ENCODE measurements at regions not wholly inside any gene's neighbourhood (a gene's known extent, or its start where the extent isn't known, plus 50 kb on each side); places are given as distances from the start of the nearest gene placed in this dataset.

- DNase-seq = no peak
Measured at GRCh38 chr3:117471831-117472230, 762.3 kb downstream of the TUSC7 start.

GRCh38 chr3:117473981-117474538 is 764.5 kb downstream of the TUSC7 start:
- DNase-seq = no peak

- DNase-seq = no peak
Measured at GRCh38 chr3:117476572-117476971, 767.0 kb downstream of the TUSC7 start.

GRCh38 chr3:117477214-117477755 is 767.7 kb downstream of the TUSC7 start:
- no peak for DNase-seq

- no peak for DNase-seq
Measured at GRCh38 chr3:117479095-117479494, 769.5 kb downstream of the TUSC7 start.

GRCh38 chr3:117480525-117480924 is 770.9 kb downstream of the TUSC7 start:
- DNase-seq = no peak

GRCh38 chr3:117480972-117481371 is 771.4 kb downstream of the TUSC7 start:
- DNase-seq = no peak

- no peak for DNase-seq
Measured at GRCh38 chr3:117483839-117484238, 774.3 kb downstream of the TUSC7 start.

- no peak for DNase-seq
Measured at GRCh38 chr3:117485841-117486240, 776.3 kb downstream of the TUSC7 start.

- no peak for DNase-seq
Measured at GRCh38 chr3:117486719-117487716, 777.4 kb downstream of the TUSC7 start.

- DNase-seq = no peak
Measured at GRCh38 chr3:117488983-117489382, 779.4 kb downstream of the TUSC7 start.

- DNase-seq = no peak
Measured at GRCh38 chr3:117489663-117490079, 780.1 kb downstream of the TUSC7 start.

- DNase-seq = no peak
Measured at GRCh38 chr3:117490716-117491115, 781.1 kb downstream of the TUSC7 start.

GRCh38 chr3:117495620-117496019 is 786.0 kb downstream of the TUSC7 start:
- DNase-seq = no peak

GRCh38 chr3:117499189-117499870 is 789.8 kb downstream of the TUSC7 start:
- DNase-seq = no peak

GRCh38 chr3:117507958-117508357 is 798.4 kb downstream of the TUSC7 start:
- no peak for DNase-seq

GRCh38 chr3:117509858-117510257 is 800.3 kb downstream of the TUSC7 start:
- DNase-seq = no peak

GRCh38 chr3:117510396-117510795 is 800.8 kb downstream of the TUSC7 start:
- DNase-seq = no peak

GRCh38 chr3:117512975-117513374 is 803.4 kb downstream of the TUSC7 start:
- no peak for DNase-seq

GRCh38 chr3:117515309-117515708 is 805.7 kb downstream of the TUSC7 start:
- DNase-seq = no peak

GRCh38 chr3:117518364-117518763 is 808.8 kb downstream of the TUSC7 start:
- no peak for DNase-seq

GRCh38 chr3:117519776-117520175 is 810.2 kb downstream of the TUSC7 start:
- no peak for DNase-seq

GRCh38 chr3:117520582-117520981 is 811.0 kb downstream of the TUSC7 start:
- DNase-seq = no peak

Data from left kidney (tissue), 1 donor.